ENCODE measurements at regions not wholly inside any gene's neighbourhood (a gene's known extent, or its start where the extent isn't known, plus 50 kb on each side); places are given as distances from the start of the nearest gene placed in this dataset.

DNA sequence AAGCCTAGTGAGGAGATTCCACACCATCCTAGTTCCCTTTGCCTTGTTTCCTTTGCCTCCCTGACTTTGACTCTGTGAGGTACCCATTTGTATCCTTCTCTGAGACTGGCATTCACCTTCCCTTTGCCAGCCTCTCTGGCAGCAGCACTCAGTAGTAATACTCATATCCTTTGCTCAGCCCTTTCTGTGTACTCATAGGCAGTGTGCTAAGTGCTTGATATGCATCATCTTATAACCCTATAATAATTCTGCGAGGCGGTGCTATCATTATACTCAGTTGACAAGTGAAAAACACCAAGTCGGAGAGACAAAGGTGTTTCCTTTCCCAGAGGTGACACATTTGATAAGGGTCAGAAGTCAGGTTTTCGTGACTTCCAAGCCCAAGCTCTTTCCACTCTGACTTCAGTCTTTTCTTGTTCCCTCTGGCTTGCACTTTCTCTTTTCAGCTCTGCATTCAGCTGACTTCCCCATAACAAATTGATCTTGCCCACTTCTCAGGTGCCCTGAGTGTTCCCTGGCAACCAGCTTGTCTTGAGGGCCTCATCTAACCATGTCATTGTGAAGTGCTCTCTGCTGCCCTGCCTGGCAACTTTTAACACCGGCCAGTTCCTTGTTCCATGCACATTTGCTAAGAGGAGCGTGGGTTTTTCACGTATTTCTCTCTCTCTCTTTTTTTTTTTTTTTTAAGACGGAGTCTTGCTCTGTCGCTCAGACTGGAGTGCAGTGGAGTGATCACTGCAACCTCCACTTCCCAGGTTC is 94.5 kb upstream of the UPP2 start:
- DNase-seq (ENCODE audit: low read depth) = no peak

DNA sequence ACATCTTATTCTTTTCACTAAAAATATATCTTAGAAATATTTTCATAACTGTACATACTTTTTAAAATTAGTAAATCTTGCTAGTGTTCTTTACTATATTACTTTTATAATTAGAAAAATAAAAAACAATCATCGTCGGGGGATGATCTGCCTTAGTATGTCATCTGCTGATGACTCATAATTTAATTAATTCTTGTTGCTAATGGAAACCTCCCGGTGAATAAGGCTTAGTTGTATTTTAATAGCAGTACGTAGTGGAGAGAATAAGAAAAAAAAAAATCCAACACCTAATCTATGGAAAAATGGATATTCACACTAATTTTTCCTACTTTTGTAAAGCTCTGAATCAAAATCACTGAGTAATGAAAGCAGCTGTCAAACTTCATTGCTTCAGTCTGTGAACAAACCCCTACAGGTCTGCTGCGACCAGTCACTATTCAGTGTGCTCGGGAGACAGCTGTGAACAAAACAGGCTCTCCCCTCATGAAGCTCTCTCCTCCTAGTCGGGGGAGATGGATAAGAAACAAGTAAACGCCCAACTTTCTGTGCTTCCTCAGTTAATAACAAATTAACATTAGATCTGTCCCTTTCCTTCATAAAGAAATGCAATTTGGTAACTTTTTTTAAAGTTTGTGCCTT is 97.4 kb upstream of the UPP2 start:
- DNase-seq (ENCODE audit: low read depth) = no peak

- no peak for DNase-seq (ENCODE audit: low read depth)
Observed at GRCh38 chr2:158002079-158002478, 99.6 kb upstream of the UPP2 start.

- no peak for DNase-seq (ENCODE audit: low read depth)
Observed at GRCh38 chr2:157996799-157997198, 104.9 kb upstream of the UPP2 start.

DNA sequence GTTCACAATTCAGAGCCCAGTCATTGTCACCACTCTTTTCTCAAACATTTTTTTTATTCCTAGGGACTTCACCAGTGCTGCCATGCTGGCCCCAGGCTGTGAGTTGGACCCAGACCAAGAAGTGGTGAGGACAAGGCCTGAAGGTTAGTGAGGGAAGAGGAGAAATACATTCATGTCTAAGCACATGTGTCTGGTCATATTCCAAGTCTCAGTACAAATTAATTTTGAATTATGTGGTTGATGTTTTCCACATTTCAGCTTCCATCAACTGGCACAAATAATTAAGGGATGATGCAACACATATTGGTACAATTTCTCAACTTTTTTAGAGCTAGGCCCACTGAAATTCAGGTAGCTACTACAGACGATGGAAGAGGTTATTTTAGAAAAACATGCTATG is 106.6 kb upstream of the UPP2 start:
- DNase-seq (ENCODE audit: low read depth) = no peak

DNA sequence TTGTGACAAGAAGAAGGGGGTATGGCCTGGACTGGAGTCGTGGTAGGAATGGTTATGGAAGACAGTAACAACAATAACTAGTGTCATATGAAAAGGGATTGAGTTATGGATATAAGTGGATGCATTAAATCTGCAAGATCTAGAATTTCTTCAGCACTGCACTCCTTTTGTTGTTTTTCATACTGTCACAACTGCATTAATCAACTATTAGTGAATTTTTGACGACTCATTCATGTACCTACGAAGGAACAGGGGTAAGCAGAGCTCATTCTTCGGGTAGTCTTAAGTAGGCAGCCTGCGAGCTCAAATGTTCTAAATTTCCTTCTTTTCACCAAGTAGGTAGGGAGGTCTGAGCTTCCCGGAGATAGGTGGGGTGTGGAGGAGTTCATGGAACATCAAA is 109.7 kb upstream of the UPP2 start:
- no peak for DNase-seq (ENCODE audit: low read depth)

GRCh38 chr2:157990173-157990572 is 111.5 kb upstream of the UPP2 start:
- DNase-seq (ENCODE audit: low read depth) = no peak

GRCh38 chr2:157989227-157989626 is 112.4 kb upstream of the UPP2 start:
- DNase-seq (ENCODE audit: low read depth) = no peak

DNA sequence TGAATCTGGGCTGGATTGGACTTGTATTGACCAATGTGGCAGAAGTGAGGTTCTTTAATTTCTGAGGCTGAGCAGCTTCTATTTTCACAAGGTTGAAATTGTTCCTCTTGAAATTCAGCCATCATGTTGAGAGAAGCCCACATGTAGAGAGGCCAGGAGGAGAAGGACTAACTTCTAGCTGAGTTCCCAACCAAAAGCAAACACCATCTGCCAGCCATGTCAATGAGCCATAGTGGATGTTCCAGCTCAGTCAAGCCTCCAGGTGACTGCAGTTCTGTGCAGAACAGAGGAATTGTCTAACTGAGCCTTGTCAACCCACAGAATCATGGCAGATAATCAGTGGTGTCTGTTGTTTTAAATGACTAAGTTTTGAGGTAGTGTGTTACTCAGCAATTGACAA is 110.6 kb upstream of the ACVR1 start:
- no peak for DNase-seq (ENCODE audit: low read depth)

- no peak for DNase-seq (ENCODE audit: low read depth)
Observed at GRCh38 chr2:157984866-157985265, 108.7 kb upstream of the ACVR1 start.

DNA sequence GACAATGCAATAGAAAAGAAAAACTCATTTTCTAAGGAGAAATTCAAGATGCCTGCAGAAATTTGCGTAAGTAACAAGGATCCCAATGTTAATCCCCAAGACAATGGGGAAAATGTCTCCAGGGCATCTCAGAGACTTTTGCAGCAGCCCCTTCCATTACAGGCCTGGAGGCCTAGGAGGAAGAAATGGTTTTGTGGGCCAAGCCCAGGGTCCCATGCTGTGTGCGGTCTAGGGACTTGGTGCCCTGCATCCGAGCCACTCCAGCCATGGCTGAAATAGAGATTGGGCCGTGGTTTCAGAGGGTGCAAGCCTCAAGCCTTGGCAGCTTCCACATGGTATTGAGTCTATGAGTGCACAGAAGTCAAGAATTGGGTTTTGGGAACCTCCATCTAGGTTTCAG is 103.9 kb upstream of the ACVR1 start:
- DNase-seq (ENCODE audit: low read depth) = no peak

- DNase-seq (ENCODE audit: low read depth) = no peak
Observed at GRCh38 chr2:157971702-157972101, 95.6 kb upstream of the ACVR1 start.

GRCh38 chr2:157967856-157968255 is 91.7 kb upstream of the ACVR1 start:
- no peak for DNase-seq (ENCODE audit: low read depth)

DNA sequence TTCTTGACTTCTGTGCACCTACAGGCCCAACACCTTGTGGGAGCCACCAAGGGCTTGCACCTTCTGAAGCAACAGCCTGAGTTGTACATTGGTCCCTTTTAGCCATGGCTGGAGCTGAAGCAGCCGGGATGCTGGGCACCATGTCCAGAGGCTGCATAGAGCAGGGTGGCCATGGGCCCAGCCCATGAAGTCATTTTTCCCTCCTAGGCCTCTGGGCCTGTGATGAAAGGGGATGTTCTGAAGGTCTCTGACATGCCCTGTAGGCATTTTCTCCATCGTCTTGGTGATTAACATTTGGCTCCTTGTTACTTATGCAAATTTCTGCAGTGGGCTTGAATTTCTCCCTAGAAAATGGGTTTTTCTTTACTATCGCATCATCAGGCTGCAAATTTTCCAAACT is 83.1 kb upstream of the ACVR1 start:
- no peak for DNase-seq (ENCODE audit: low read depth)

DNA sequence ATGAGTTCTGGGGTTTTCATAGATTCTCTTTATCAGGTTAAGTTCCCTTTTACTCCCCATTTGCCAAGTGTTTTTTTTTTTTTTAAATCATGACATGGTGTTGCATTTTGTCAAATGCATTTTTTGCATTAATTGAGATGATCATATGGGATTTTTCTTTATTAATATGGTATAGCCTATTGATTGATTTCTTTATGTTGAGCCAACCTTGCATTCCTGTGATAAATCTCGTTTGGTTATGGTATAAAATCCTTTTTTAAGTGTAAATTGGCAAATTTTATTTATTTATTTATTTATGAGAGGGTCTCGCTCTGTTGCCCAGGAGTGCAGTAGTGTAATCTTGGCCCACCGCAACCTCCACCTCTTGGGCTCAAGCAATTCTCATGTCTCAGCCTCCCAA is 81.5 kb upstream of the ACVR1 start:
- no peak for DNase-seq (ENCODE audit: low read depth)

DNA sequence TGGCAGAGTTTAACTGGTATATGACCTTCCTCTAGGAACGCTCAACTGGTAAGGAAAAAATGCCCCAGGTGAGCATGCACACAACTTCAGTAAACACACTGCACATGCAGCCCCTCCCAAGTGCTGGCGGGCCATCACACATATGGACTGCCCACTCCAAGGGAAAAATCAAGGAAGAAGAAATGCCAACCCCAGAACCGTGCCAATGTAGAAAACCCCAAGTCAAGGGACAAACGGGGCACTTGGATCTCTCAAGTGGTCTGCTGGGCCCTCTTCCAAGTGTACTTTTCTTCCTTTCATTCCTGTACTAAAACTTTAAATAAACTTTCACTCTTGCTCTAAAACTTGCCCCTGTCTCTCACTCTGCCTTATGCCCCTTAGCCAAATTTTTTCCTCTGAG is 76.4 kb upstream of the ACVR1 start:
- DNase-seq (ENCODE audit: low read depth) = no peak

- no peak for DNase-seq (ENCODE audit: low read depth)
Observed at GRCh38 chr2:157948856-157949255, 72.7 kb upstream of the ACVR1 start.

GRCh38 chr2:157946919-157947557 is 70.9 kb upstream of the ACVR1 start:
- DNase-seq (ENCODE audit: low read depth) = no peak

- DNase-seq (ENCODE audit: low read depth) = no peak
Observed at GRCh38 chr2:157940024-157940423, 63.9 kb upstream of the ACVR1 start.

DNA sequence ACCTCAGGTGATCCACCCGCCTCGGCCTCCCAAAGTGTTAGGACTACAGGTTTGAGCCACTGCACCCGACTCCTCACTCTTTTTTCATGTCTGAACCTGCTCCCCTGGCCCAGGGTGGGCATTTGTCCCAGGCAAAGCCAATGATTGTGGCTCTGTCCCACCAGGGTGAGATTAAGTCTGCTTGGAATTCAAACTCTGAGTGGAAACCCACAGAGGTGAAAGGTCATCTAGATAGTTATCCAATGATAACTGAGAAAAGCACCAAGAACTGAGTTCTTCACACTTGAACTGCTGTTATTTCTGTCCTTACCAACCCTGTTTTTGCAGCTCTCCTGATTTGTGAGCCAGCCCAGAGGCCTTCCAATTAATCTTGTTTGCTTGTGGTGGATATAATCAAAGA is 62.4 kb upstream of the ACVR1 start:
- DNase-seq (ENCODE audit: low read depth) = no peak

- DNase-seq (ENCODE audit: low read depth) = no peak
Observed at GRCh38 chr2:157936406-157936805, 60.3 kb upstream of the ACVR1 start.

DNA sequence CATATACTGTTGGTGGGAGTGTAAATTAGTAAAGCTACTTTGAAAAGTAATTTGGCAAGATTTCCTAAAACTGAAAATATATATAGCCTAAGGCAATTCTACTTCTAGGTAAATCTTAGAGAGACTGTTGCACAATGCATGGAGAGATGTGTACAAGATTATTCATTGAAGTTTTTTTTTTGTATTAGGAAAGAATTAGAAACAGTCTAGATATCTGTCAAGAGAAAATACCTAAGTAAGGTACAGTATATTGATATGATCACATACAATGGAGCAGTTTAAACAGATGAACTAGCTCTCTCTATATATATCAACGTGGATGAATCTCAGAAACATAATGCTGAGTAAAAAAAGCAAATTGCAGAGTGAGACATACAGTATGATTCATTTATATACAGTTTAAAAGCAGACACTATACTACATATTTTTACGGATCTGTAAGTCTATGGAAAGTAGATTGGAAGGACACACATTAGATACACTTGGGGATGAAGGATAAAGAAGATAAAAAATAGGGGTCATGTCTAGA is 59.3 kb upstream of the ACVR1 start:
- no peak for DNase-seq (ENCODE audit: low read depth)

DNA sequence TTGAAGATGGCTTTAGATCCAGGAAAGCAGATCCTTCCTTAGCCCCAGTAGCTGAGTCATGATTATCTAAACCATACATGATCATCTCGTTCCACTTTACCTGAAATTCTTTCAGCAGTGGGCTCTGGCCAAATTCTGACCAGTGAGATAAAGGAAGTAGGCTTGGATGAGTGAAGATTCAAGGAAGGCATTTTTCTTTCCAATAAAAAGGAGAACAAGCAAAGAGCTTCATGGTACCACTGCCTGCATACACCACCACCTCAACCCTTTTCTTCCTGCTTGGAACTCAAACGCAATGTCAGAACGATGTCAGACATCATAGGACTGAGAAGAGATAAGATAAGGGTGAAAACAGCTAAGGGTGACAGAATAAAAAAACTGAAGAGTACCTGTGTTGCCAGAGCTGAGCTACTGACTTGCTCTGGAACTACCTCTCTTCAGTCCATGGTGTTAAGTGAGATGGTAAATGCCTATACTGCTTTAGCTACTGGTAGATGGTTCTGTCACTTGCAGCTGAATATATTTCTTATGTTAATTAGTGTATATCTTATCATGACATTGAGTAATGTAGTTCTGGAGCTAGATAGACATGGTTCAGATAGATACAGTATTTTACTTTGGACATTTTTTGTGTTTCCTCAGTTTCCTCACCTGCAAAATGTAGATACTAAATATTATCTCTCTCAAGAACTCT is 58.7 kb upstream of the ACVR1 start:
- no peak for DNase-seq (ENCODE audit: low read depth)

Measured in CMK (cell line).